Progenitor cell of endocrine pancreas (in vitro differentiated cells): ENCODE measurements at regions not wholly inside any gene's neighbourhood (a gene's known extent, or its start where the extent isn't known, plus 50 kb on each side); places are given as distances from the start of the nearest gene placed in this dataset.

ENCODE experiments used
- DNase-seq: peaks from one replicate; pipeline ENCODE4 v3.0.0; 2021; ENCODE audit warnings: low spot score; ENCODE audit not compliant: unreplicated experiment
- H3K27ac Mint-ChIP-seq: 2 replicates; pipeline ENCODE4 v1.8.0; 2021; ENCODE audit warnings: mild to moderate bottlenecking, moderate library complexity, mixed read lengths
- H3K27me3 Mint-ChIP-seq: 2 replicates; pipeline ENCODE4 v1.8.0; 2021; ENCODE audit warnings: mixed read lengths
- H3K36me3 Mint-ChIP-seq: 2 replicates; pipeline ENCODE4 v1.8.0; 2022; ENCODE audit warnings: mixed read lengths; ENCODE audit not compliant: insufficient read depth
- H3K4me1 Mint-ChIP-seq: 2 replicates; pipeline ENCODE4 v1.8.0; 2021; ENCODE audit warnings: low read depth, mixed read lengths
- H3K4me3 Mint-ChIP-seq: 2 replicates; pipeline ENCODE4 v1.8.0; 2021; ENCODE audit warnings: low read depth, mild to moderate bottlenecking, moderate library complexity, mixed read lengths
- H3K9me3 Mint-ChIP-seq: 2 replicates; pipeline ENCODE4 v1.8.0; 2021; ENCODE audit warnings: low read depth, mixed read lengths
- TF ChIP-seq, protein P1 (sequence below): fragments of 200-600 bp; sonication (generic); IDR thresholded peaks from one replicate; pipeline ENCODE4 v1.5.0; 2021; ENCODE audit warnings: antibody characterized with exemption, mild to moderate bottlenecking; ENCODE audit not compliant: unreplicated experiment

DNA sequence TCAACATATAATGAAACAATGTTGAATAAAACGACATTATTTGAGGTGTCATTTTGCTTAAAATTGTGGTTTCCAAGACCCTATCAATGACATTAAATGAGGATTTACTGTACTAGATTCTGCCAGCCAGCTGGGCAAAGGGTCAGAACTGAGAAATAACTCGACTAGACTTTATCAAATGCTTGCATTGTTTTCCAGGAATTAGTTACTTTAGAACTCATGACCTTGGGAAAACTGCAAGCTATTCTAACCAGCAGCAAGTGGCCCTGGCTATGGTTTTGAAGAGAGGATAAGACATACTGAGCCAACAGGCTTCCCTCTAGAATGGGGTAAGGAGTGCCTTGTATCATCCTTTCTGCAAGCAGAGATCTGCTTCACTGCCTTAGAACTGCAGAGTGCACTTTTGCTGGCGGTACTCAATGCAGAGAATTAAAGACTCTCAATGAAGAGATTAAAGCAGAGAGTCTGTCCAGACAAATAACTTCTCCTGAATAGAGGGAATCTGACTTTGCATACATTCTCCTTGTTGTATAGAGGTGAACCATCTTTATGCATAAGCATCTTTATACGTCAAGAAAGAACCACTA lies 281.5 kb downstream of the ARL4A start:
- no peak overlapping the region for H3K4me3 Mint-ChIP-seq
- no peaks in the 10 kb centered on the region for H3K36me3 Mint-ChIP-seq
- peaks cover 3% of the 10 kb centered on the region for H3K27me3 Mint-ChIP-seq
- no peak overlapping the region for H3K27ac Mint-ChIP-seq
- DNase-seq: no peak
- TF ChIP-seq, protein P1, sequence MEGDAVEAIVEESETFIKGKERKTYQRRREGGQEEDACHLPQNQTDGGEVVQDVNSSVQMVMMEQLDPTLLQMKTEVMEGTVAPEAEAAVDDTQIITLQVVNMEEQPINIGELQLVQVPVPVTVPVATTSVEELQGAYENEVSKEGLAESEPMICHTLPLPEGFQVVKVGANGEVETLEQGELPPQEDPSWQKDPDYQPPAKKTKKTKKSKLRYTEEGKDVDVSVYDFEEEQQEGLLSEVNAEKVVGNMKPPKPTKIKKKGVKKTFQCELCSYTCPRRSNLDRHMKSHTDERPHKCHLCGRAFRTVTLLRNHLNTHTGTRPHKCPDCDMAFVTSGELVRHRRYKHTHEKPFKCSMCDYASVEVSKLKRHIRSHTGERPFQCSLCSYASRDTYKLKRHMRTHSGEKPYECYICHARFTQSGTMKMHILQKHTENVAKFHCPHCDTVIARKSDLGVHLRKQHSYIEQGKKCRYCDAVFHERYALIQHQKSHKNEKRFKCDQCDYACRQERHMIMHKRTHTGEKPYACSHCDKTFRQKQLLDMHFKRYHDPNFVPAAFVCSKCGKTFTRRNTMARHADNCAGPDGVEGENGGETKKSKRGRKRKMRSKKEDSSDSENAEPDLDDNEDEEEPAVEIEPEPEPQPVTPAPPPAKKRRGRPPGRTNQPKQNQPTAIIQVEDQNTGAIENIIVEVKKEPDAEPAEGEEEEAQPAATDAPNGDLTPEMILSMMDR: no peak
- no peaks in the 10 kb centered on the region for H3K9me3 Mint-ChIP-seq
- H3K4me1 Mint-ChIP-seq: peaks cover 10% of the 10 kb centered on the region

DNA sequence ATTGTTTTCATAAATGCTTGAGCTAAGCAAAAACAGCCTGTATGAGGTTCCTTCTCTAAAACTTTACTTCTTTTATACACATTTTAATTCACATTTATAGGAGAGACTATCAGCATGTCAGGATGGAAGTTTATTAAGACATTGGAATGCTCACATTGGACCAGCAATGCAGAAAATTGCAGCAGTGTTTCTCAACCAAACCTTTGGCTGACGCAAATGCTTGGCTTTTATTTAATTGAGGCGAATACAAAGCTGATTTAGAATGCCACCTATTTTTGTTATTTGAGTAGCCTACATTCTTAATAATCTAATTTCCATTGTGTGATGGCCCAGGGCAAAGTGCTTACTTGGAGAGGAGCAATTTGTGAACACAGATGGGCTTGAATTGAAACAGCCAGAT lies 283.2 kb downstream of the ARL4A start:
- TF ChIP-seq, protein P1: no peak
- DNase-seq: no peak
- H3K4me1 Mint-ChIP-seq: peaks cover 3% of the 10 kb centered on the region
- H3K36me3 Mint-ChIP-seq: no peaks in the 10 kb centered on the region
- no peaks in the 10 kb centered on the region for H3K27me3 Mint-ChIP-seq
- H3K9me3 Mint-ChIP-seq: peaks cover 6% of the 10 kb centered on the region
- no peak overlapping the region for H3K4me3 Mint-ChIP-seq
- no peak overlapping the region for H3K27ac Mint-ChIP-seq

DNA sequence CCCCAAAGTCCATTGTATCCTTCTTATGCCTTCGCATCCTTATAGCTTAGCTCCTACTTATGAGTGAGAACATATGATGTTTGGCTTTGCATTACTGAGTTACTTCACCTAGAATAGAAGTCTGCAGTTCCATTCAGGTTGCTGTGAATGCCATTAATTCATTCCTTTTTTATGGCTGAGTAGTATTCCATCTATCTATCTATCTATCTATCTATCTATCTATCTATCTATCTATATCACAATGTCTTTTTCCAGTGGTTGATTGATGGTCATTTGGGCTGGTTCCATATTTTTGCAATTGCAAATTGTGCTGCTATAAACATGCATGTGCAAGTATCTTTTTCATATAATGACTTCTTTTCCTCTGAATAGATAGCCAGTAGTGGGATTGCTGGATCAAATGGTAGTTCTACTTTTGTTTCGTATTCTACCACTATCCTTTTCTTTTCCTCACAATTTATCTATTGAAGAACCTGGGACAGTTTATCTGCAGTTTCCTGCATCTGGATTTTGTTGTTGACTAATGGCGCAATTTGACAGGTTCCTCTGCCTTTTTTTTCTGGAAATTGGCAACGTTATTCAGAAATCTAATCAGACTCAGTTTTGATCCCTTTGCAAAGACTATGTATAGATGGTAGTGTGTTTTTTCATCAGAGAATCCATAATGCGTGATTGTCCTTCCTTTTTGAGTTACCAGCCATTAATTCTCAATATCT lies 287.2 kb downstream of the ARL4A start:
- no peak overlapping the region for H3K4me3 Mint-ChIP-seq

DNA sequence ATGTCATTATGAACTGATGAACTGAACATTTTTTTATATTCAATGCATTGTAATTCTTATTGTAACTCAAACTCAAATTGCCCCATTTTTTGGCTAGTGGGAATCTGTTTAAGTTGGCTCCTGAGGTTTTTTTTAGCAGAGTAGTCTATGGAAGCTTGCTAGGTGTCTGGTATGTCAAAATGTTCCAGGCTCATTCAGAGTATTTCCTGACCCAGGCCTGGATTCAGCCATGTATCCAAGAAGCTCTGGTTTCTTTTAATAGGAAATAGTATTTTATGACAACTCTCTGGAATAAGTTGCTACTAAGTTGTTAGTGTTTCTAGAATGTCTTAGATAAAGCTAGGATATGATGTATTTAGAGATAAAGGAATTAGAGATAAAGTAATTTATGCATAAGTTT lies 288.0 kb downstream of the ARL4A start:
- H3K4me3 Mint-ChIP-seq: no peak overlapping the region
- TF ChIP-seq, protein P1: no peak
- H3K4me1 Mint-ChIP-seq: peaks cover 3% of the 10 kb centered on the region
- DNase-seq: no peak
- no peak overlapping the region for H3K27ac Mint-ChIP-seq
- H3K27me3 Mint-ChIP-seq: no peaks in the 10 kb centered on the region
- peaks cover 6% of the 10 kb centered on the region for H3K9me3 Mint-ChIP-seq
- H3K36me3 Mint-ChIP-seq: no peaks in the 10 kb centered on the region

More for the DNA sequence above, 287.2 kb downstream of the ARL4A start:
- Mint-ChIP-seq H3K27ac (no peak overlapping the region), H3K27me3 (no peaks in the 10 kb centered on the region), H3K4me1 (peaks cover 3% of the 10 kb centered on the region), H3K36me3 (no peaks in the 10 kb centered on the region), H3K9me3 (peaks cover 6% of the 10 kb centered on the region)
- TF ChIP-seq, protein P1: no peak
- no peak for DNase-seq

DNA sequence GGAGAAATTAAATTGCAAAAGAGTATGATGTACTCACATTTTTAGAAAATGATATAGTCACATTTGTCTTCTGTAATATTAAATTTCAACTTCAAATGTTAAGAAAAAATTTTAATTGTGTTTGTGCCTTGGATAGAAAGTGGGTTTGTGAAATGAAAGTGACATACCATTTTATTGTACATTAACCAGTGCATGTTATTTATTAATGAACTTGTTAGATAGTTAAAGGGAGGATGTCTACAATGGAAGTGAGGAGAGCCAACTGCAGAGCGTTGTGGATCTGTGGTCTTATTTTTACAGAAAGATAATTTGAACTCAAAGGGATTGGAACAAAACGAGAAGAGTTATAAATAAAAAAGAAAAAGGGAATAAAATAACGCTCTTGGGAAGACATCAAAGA lies 291.7 kb downstream of the ARL4A start:
- TF ChIP-seq, protein P1: no peak
- Mint-ChIP-seq H3K36me3 (no peaks in the 10 kb centered on the region), H3K4me3 (no peak overlapping the region), H3K27me3 (no peaks in the 10 kb centered on the region), H3K4me1 (peaks cover 3% of the 10 kb centered on the region), H3K9me3 (peaks cover 6% of the 10 kb centered on the region), H3K27ac (no peak overlapping the region)
- DNase-seq: no peak
